K562 (cell line): ENCODE measurements at regions not wholly inside any gene's neighbourhood (a gene's known extent, or its start where the extent isn't known, plus 50 kb on each side); places are given as distances from the start of the nearest gene placed in this dataset.

Experiments used
- CTCF ChIP-seq, 3 experiments: IDR thresholded peaks in 2 of 3; conservative IDR thresholded peaks in 1 of 3; 2 replicates each; pipeline ENCODE4 v1.5.1; 2011 to 2012; ENCODE audit warnings: low read length in 3 of 3, mild to moderate bottlenecking in 3 of 3, control low read depth in 2 of 3, improper control_type of control experiment in 1 of 3, inconsistent platforms in 1 of 3, low read depth in 1 of 3, mixed read lengths in 1 of 3, moderate library complexity in 1 of 3; ENCODE audit not compliant: insufficient read depth in 2 of 3
- HDAC2 ChIP-seq: fragments of 450-650 bp; IDR thresholded peaks from 2 replicates; pipeline ENCODE4 v1.6.1; 2016; ENCODE audit warnings: mild to moderate bottlenecking
- POLR2AphosphoS5 ChIP-seq: IDR thresholded peaks from 2 replicates; pipeline ENCODE4 v1.6.1; 2011; ENCODE audit warnings: mild to moderate bottlenecking, low read depth, low read length, moderate library complexity; ENCODE audit not compliant: control insufficient read depth, insufficient read depth
- STAT5A ChIP-seq: IDR thresholded peaks from 2 replicates; pipeline ENCODE4 v1.6.1; 2012; ENCODE audit warnings: low read length, inconsistent platforms, borderline replicate concordance
- TAL1 ChIP-seq: fragments of 450-650 bp; IDR thresholded peaks from 2 replicates; pipeline ENCODE4 v1.6.1; 2016; ENCODE audit warnings: mild to moderate bottlenecking
- XRCC3 ChIP-seq: fragments of 450-650 bp; IDR thresholded peaks from 2 replicates; pipeline ENCODE4 v1.6.1; 2017; ENCODE audit warnings: mild to moderate bottlenecking, moderate library complexity
- YY1 ChIP-seq, 3 experiments: IDR thresholded peaks; 2 replicates each; pipeline ENCODE4 v1.6.1; 2011; ENCODE audit warnings: low read length in 2 of 3, mild to moderate bottlenecking in 2 of 3, moderate library complexity in 2 of 3, borderline replicate concordance in 1 of 3, control low read depth in 1 of 3, low read depth in 1 of 3; ENCODE audit not compliant: insufficient read depth in 3 of 3, insufficient replicate concordance in 2 of 3, control insufficient read depth in 1 of 3, insufficient read length in 1 of 3; ENCODE audit errors: extremely low read depth in 1 of 3

DNA sequence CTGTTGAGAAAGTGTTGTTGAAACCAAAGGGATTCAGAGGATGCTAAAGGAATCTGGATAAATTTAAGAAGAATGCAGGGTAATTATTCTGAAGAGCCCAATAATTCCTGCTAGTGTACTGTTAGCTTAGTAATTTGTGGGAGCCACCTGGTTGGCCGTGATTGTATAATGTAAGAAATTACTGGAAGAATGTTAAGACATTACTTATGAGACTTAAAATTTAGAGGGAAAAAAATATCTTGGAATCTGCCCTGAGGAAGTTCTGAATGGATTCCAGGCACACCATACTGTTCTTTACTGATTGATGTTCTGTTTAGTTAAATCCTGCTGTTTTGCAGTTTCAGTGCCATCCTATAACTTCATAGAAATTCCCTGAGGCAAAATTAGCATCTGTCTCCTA lies 155.0 kb upstream of the RHOBTB1 start:
- no peak for TF ChIP-seq HDAC2
- no peak for TF ChIP-seq TAL1
- no peak for TF ChIP-seq POLR2AphosphoS5
- no peak for TF ChIP-seq STAT5A
- TF ChIP-seq XRCC3 = no peak
- no peak for TF ChIP-seq YY1 (IDR thresholded peaks at IDR 0.05; ENCODE audit: borderline replicate concordance in 1 of 3, control insufficient read depth in 1 of 3, extremely low read depth in 1 of 3, insufficient read depth in 3 of 3, insufficient read length in 1 of 3, insufficient replicate concordance in 2 of 3, low read depth in 1 of 3, low read length in 2 of 3)
- no peak for TF ChIP-seq CTCF (IDR thresholded peaks at IDR 0.05 in 2 of 3, conservative IDR thresholded peaks at IDR 0.05 in 1 of 3; ENCODE audit: insufficient read depth in 2 of 3, low read depth in 1 of 3, low read length in 3 of 3)
